ENCODE measurements at regions not wholly inside any gene's neighbourhood (a gene's known extent, or its start where the extent isn't known, plus 50 kb on each side); places are given as distances from the start of the nearest gene placed in this dataset.

DNA sequence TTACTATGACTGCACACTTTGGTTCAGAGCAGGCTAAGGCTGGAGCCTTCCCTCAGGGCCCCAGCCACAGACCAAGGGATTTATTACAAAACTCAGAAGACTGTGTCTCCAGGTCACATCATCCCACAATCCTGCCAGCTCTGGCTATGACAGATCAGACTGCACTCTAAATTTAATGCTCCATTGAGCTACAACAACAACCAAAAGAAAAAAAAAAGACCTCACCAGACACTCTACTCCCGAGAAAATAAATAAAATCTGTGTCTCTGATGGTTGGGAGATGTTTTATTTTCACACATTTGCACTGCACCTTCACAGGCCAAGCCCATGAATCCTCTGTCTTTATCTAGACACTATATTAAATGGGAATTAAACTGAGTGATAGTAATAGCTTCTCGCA is 50.8 kb upstream of the CTNNB1 start (continued):
- TF ChIP-seq TCF12 (IDR thresholded peaks at IDR 0.05; ENCODE audit: low read depth, low read length), result no peak
- no peak for TF ChIP-seq POU5F1 (IDR thresholded peaks at IDR 0.05; ENCODE audit: low read depth, low read length)
- no peak for TF ChIP-seq NANOG (IDR thresholded peaks at IDR 0.05; ENCODE audit: insufficient read depth, low read depth, low read length, poor library complexity, severe bottlenecking)
- TF ChIP-seq, protein P1, sequence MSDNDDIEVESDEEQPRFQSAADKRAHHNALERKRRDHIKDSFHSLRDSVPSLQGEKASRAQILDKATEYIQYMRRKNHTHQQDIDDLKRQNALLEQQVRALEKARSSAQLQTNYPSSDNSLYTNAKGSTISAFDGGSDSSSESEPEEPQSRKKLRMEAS (IDR thresholded peaks at IDR 0.05), result no peak
- TF ChIP-seq JUND (IDR thresholded peaks at IDR 0.05; ENCODE audit: low read length), result no peak
- TF ChIP-seq RBBP5 (IDR thresholded peaks at IDR 0.05; ENCODE audit: borderline replicate concordance, low read depth, low read length), result no peak
- no peak for TF ChIP-seq RFX5 (IDR thresholded peaks at IDR 0.05; ENCODE audit: borderline replicate concordance, low read depth, low read length)
